Activated CD4-positive, alpha-beta T cell treated with anti-CD3 and anti-CD28 coated beads for 24 hours (primary cell): ENCODE measurements at regions not wholly inside any gene's neighbourhood (a gene's known extent, or its start where the extent isn't known, plus 50 kb on each side); places are given as distances from the start of the nearest gene placed in this dataset.
"Not testable (repeated sequence)": the region's sequence is repeated elsewhere in the genome, so short reads cannot be mapped to it uniquely, and the experiment has no call there.

Experiments used
- DNase-seq, 2 donors: peaks; one replicate each; pipeline ENCODE4 v3.0.0-alpha.2; 2020; ENCODE audit warnings: low read depth in 2 of 2

- no peak for DNase-seq
These were observed 173.8 kb upstream of the CCL2 start for GRCh38 chr17:34081269-34081668.

GRCh38 chr17:34082404-34082803, 172.7 kb upstream of the CCL2 start:
- no peak for DNase-seq

GRCh38 chr17:34089042-34089441, 166.0 kb upstream of the CCL2 start:
- DNase-seq = not testable (repeated sequence)

GRCh38 chr17:34090593-34090992, 164.5 kb upstream of the CCL2 start:
- no peak for DNase-seq

- DNase-seq = no peak
These were observed 163.1 kb upstream of the CCL2 start for GRCh38 chr17:34091975-34092374.

GRCh38 chr17:34095106-34095505, 160.0 kb upstream of the CCL2 start:
- no peak for DNase-seq

GRCh38 chr17:34098699-34099098, 156.4 kb upstream of the CCL2 start:
- DNase-seq = no peak

- no peak for DNase-seq
These were observed 155.1 kb upstream of the CCL2 start for GRCh38 chr17:34099859-34100515.

GRCh38 chr17:34107019-34107418, 148.1 kb upstream of the CCL2 start:
- no peak for DNase-seq

GRCh38 chr17:34110315-34110714, 144.8 kb upstream of the CCL2 start:
- no peak for DNase-seq

- DNase-seq = no peak
These were observed 142.0 kb upstream of the CCL2 start for GRCh38 chr17:34113089-34113488.

- no peak for DNase-seq
These were observed 140.9 kb upstream of the CCL2 start for GRCh38 chr17:34114174-34114573.

- DNase-seq = no peak
These were observed 138.8 kb upstream of the CCL2 start for GRCh38 chr17:34116306-34116705.

GRCh38 chr17:34117332-34117731, 137.8 kb upstream of the CCL2 start:
- DNase-seq = no peak

GRCh38 chr17:34117811-34118210, 137.3 kb upstream of the CCL2 start:
- DNase-seq = no peak

GRCh38 chr17:34118564-34118963, 136.5 kb upstream of the CCL2 start:
- DNase-seq = no peak

- no peak for DNase-seq
These were observed 133.8 kb upstream of the CCL2 start for GRCh38 chr17:34121311-34121710.

GRCh38 chr17:34122515-34122914, 132.6 kb upstream of the CCL2 start:
- no peak for DNase-seq

GRCh38 chr17:34125010-34125409, 130.1 kb upstream of the CCL2 start:
- no peak for DNase-seq

- DNase-seq = no peak
These were observed 129.2 kb upstream of the CCL2 start for GRCh38 chr17:34125921-34126320.

- no peak for DNase-seq
These were observed 128.6 kb upstream of the CCL2 start for GRCh38 chr17:34126496-34126895.

GRCh38 chr17:34126965-34127364, 128.1 kb upstream of the CCL2 start:
- no peak for DNase-seq

GRCh38 chr17:34130544-34130943, 124.5 kb upstream of the CCL2 start:
- DNase-seq = no peak

- no peak for DNase-seq
These were observed 123.7 kb upstream of the CCL2 start for GRCh38 chr17:34131386-34131785.
